H54 (cell line): ENCODE measurements at regions not wholly inside any gene's neighbourhood (a gene's known extent, or its start where the extent isn't known, plus 50 kb on each side); places are given as distances from the start of the nearest gene placed in this dataset.

ENCODE experiments used
- DNase-seq: peaks from one replicate; pipeline ENCODE4 v3.0.0; 2011; ENCODE audit warnings: low spot score, mixed read lengths; ENCODE audit not compliant: insufficient read length
- FAIRE-seq: peaks from 3 replicates; lab custom pipeline; 2011; peaks lifted over from hg19 to GRCh38; lab: Jason Lieb, UNC
- POLR2A ChIP-seq: IDR thresholded peaks from 2 replicates; pipeline ENCODE4 v1.6.1; 2011; ENCODE audit warnings: low read depth, mild to moderate bottlenecking, low read length

DNA sequence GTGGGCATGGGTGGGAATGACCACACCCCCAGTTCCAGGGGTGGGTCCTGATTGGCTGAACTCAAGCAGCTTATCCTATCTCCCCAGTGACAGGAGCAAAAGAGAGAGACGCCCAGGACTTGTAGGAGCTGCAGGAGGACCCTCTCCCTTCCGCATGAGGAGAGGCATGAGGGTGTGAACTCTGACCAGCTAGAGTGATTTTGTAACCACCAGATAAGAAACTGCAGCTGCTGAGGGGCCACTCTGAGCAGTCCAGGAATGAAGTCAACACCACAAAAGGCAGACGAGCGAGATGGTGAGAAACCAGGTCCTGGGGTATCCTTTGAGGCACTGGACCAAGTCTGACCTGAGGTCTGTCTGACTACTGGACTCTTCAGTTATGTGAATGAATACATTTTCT, 521.9 kb downstream of the BNC2 start:
- no peak for FAIRE-seq
- no peak for TF ChIP-seq POLR2A
- DNase-seq = no peak

GRCh38 chr9:16352251-16352650, 518.2 kb downstream of the BNC2 start:
- DNase-seq = no peak
- peak; percentile 72 for FAIRE-seq
- no peak for TF ChIP-seq POLR2A

- DNase-seq (no peak), FAIRE-seq (peak; percentile 83)
- TF ChIP-seq POLR2A = no peak
Measured at GRCh38 chr9:16352791-16353401, 517.6 kb downstream of the BNC2 start.

GRCh38 chr9:16356196-16356765, 514.2 kb downstream of the BNC2 start:
- DNase-seq (no peak), FAIRE-seq (no peak)
- no peak for TF ChIP-seq POLR2A

GRCh38 chr9:16357828-16358227, 512.6 kb downstream of the BNC2 start:
- no peak for TF ChIP-seq POLR2A
- DNase-seq = no peak
- no peak for FAIRE-seq

DNA sequence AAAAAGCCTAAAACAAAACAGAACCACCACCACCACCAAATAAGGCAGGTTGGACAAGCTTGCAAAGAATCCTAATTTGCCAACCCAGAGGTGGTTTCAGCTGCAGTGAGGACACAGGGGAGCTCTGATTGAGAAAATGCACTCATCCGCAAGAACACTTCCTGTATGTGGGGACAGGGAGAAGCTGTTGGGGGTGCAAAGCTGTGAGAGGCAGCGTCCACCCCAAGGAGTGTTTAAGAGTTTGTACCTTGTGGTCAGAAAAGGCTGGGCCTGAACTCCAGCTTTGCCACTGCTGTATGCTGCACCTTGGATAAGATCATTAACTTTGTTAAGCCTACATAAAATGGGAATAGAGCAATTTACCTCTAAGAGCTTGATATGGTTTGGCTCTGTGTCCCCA, 511.7 kb downstream of the BNC2 start:
- FAIRE-seq (no peak), DNase-seq (no peak)
- no peak for TF ChIP-seq POLR2A
